ENCODE measurements at regions not wholly inside any gene's neighbourhood (a gene's known extent, or its start where the extent isn't known, plus 50 kb on each side); places are given as distances from the start of the nearest gene placed in this dataset.

DNA sequence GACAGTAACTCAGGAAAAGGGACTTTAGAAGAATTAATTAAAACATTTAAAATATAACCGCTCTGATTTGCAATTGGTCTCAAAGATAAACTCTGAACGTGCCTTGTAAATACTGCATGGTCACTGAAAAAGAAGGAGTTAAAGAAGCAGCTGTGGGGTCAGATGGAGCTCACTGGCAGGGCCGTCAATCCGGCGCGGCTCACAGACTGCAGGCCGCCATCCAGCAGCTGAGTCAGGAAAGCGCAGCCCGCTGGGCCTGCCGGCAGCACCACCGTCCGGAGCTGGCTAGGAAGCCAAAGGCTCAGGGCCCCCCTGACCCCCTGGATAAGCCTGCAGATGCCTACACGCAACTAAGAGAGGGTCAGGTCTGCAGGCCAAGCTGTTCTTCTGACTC is 54.2 kb upstream of the FRMD1 start:
- TF ChIP-seq CTCF (IDR thresholded peaks at IDR 0.05) (peak; percentile 36), ZFX (IDR thresholded peaks at IDR 0.05; ENCODE audit: borderline replicate concordance) (no peak)
